ENCODE measurements at regions not wholly inside any gene's neighbourhood (a gene's known extent, or its start where the extent isn't known, plus 50 kb on each side); places are given as distances from the start of the nearest gene placed in this dataset.

- H3K36me3 ChIP-seq (replicated peaks; ENCODE audit: low read depth, low read length): no peaks in the 10 kb centered on the region
- H3K9me3 ChIP-seq (ENCODE audit: insufficient read depth, low read length): no peaks in the 10 kb centered on the region
- no peaks in the 10 kb centered on the region for H4K20me1 ChIP-seq (ENCODE audit: insufficient read depth, low read length)
- no peak overlapping the region for H3K9ac ChIP-seq (ENCODE audit: low read length)
- H3K4me2 ChIP-seq (ENCODE audit: low read length): no peak overlapping the region
- H3K4me3 ChIP-seq (ENCODE audit: low read length): no peak overlapping the region
- H3K27me3 ChIP-seq (ENCODE audit: low read depth, low read length): no peaks in the 10 kb centered on the region
- H3K27ac ChIP-seq (ENCODE audit: low read length): no peak overlapping the region
- TF ChIP-seq EZH2phosphoT487 (IDR thresholded peaks at IDR 0.05; ENCODE audit: low read depth): no peak
- no peak for TF ChIP-seq CTCF (IDR thresholded peaks at IDR 0.05; ENCODE audit: low read depth, low read length)
- H3K4me1 ChIP-seq (ENCODE audit: low read length): peaks cover 6% of the 10 kb centered on the region
- no peak overlapping the region for H2AFZ ChIP-seq (ENCODE audit: low read depth, low read length)
- no peaks in the 10 kb centered on the region for H3K79me2 ChIP-seq (ENCODE audit: low read length)
Observed at GRCh38 chr5:133882846-133883245, 85.6 kb downstream of the C5orf15 start.

- Histone ChIP-seq H4K20me1 (ENCODE audit: insufficient read depth, low read length) (no peaks in the 10 kb centered on the region), H3K27me3 (ENCODE audit: low read depth, low read length) (no peaks in the 10 kb centered on the region), H3K36me3 (replicated peaks; ENCODE audit: low read depth, low read length) (no peaks in the 10 kb centered on the region), H3K9ac (ENCODE audit: low read length) (no peak overlapping the region), H3K9me3 (ENCODE audit: insufficient read depth, low read length) (no peaks in the 10 kb centered on the region), H3K79me2 (ENCODE audit: low read length) (no peaks in the 10 kb centered on the region), H3K4me2 (ENCODE audit: low read length) (no peak overlapping the region), H3K4me1 (ENCODE audit: low read length) (peaks cover 1% of the 10 kb centered on the region; the same call in 1 of the 2 replicates), H3K4me3 (ENCODE audit: low read length) (no peak overlapping the region), H2AFZ (ENCODE audit: low read depth, low read length) (no peak overlapping the region), H3K27ac (ENCODE audit: low read length) (no peak overlapping the region)
- TF ChIP-seq CTCF (IDR thresholded peaks at IDR 0.05; ENCODE audit: low read depth, low read length): no peak
- TF ChIP-seq EZH2phosphoT487 (IDR thresholded peaks at IDR 0.05; ENCODE audit: low read depth): no peak
Observed at GRCh38 chr5:133882389-133882695, 86.1 kb downstream of the C5orf15 start.

- Histone ChIP-seq H3K9me3 (ENCODE audit: insufficient read depth, low read length) (no peaks in the 10 kb centered on the region), H3K9ac (ENCODE audit: low read length) (no peak overlapping the region), H3K36me3 (replicated peaks; ENCODE audit: low read depth, low read length) (no peaks in the 10 kb centered on the region), H3K27ac (ENCODE audit: low read length) (no peak overlapping the region), H3K4me2 (ENCODE audit: low read length) (no peak overlapping the region), H3K79me2 (ENCODE audit: low read length) (no peaks in the 10 kb centered on the region), H3K4me1 (ENCODE audit: low read length) (no peaks in the 10 kb centered on the region), H2AFZ (ENCODE audit: low read depth, low read length) (no peak overlapping the region), H3K4me3 (ENCODE audit: low read length) (no peak overlapping the region), H3K27me3 (ENCODE audit: low read depth, low read length) (no peaks in the 10 kb centered on the region), H4K20me1 (ENCODE audit: insufficient read depth, low read length) (no peaks in the 10 kb centered on the region)
- TF ChIP-seq CTCF (IDR thresholded peaks at IDR 0.05; ENCODE audit: low read depth, low read length) (no peak), EZH2phosphoT487 (IDR thresholded peaks at IDR 0.05; ENCODE audit: low read depth) (no peak)
Observed at GRCh38 chr5:133881576-133882388, 86.6 kb downstream of the C5orf15 start.

- H3K79me2 ChIP-seq (ENCODE audit: low read length): no peaks in the 10 kb centered on the region
- no peak overlapping the region for H3K4me2 ChIP-seq (ENCODE audit: low read length)
- no peaks in the 10 kb centered on the region for H3K4me1 ChIP-seq (ENCODE audit: low read length)
- no peak overlapping the region for H3K4me3 ChIP-seq (ENCODE audit: low read length)
- no peak overlapping the region for H3K27ac ChIP-seq (ENCODE audit: low read length)
- H2AFZ ChIP-seq (ENCODE audit: low read depth, low read length): no peak overlapping the region
- H3K9ac ChIP-seq (ENCODE audit: low read length): no peak overlapping the region
- 0 out of 2 replicates have a peak, but pooled peaks cover 5% of the 10 kb centered on the region for H3K9me3 ChIP-seq (ENCODE audit: insufficient read depth, low read length)
- H3K27me3 ChIP-seq (ENCODE audit: low read depth, low read length): no peaks in the 10 kb centered on the region
- H4K20me1 ChIP-seq (ENCODE audit: insufficient read depth, low read length): no peaks in the 10 kb centered on the region
- H3K36me3 ChIP-seq (replicated peaks; ENCODE audit: low read depth, low read length): no peaks in the 10 kb centered on the region
- TF ChIP-seq CTCF (IDR thresholded peaks at IDR 0.05; ENCODE audit: low read depth, low read length) (no peak), EZH2phosphoT487 (IDR thresholded peaks at IDR 0.05; ENCODE audit: low read depth) (no peak)
Observed at GRCh38 chr5:133878236-133878555, 90.2 kb downstream of the C5orf15 start.

All from OCI-LY3 (cell line).